CD14-positive monocyte (primary cell): ENCODE measurements at regions not wholly inside any gene's neighbourhood (a gene's known extent, or its start where the extent isn't known, plus 50 kb on each side); places are given as distances from the start of the nearest gene placed in this dataset.
"Not testable (repeated sequence)": the region's sequence is repeated elsewhere in the genome, so short reads cannot be mapped to it uniquely, and the experiment has no call there.

Experiments used
- DNase-seq, 3 donors: peaks; one replicate each; pipeline ENCODE4 v3.0.0-alpha.2; 2011 to 2022
- H2AFZ ChIP-seq: 2 replicates; pipeline ENCODE4 v1.6.0; 2012; ENCODE audit warnings: mild to moderate bottlenecking, low read depth, low read length, inconsistent platforms; ENCODE audit not compliant: insufficient read depth, poor library complexity, severe bottlenecking
- H3K27ac ChIP-seq, 2 donors: 1 replicate in 1 of 2; 2 replicates in 1 of 2; pipeline ENCODE4 v1.5.1; 2012 to 2013; ENCODE audit warnings: low read length in 2 of 2, control low read depth in 1 of 2, inconsistent platforms in 1 of 2, low read depth in 1 of 2, mild to moderate bottlenecking in 1 of 2
- H3K27me3 ChIP-seq, 2 donors: one replicate each; pipeline versions ENCODE4 v1.6.0 to v1.6.1; 2011 to 2013; ENCODE audit warnings: low read length in 2 of 2; ENCODE audit not compliant: control insufficient read depth in 2 of 2, insufficient read depth in 2 of 2
- H3K36me3 ChIP-seq, 2 donors: replicated peaks in 1 of 2; 1 replicate in 1 of 2; 2 replicates in 1 of 2; pipeline versions ENCODE4 v1.5.1 to v1.6.1; 2012 to 2013; ENCODE audit warnings: low read length in 2 of 2, control low read depth in 1 of 2, inconsistent platforms in 1 of 2, mild to moderate bottlenecking in 1 of 2; ENCODE audit not compliant: insufficient read depth in 2 of 2, control insufficient read depth in 1 of 2
- H3K4me1 ChIP-seq, 2 donors: 1 replicate in 1 of 2; 2 replicates in 1 of 2; pipeline versions ENCODE4 v1.5.1 to v1.6.1; 2012 to 2013; ENCODE audit warnings: low read length in 2 of 2, control low read depth in 1 of 2, inconsistent platforms in 1 of 2, mild to moderate bottlenecking in 1 of 2, moderate library complexity in 1 of 2; ENCODE audit not compliant: insufficient read depth in 2 of 2, control insufficient read depth in 1 of 2
- H3K4me2 ChIP-seq: replicated peaks from 2 replicates; pipeline ENCODE3; 2012; ENCODE audit warnings: low read length, moderate library complexity, mild to moderate bottlenecking; ENCODE audit not compliant: poor library complexity, severe bottlenecking; ENCODE audit errors: extremely low read depth
- H3K4me3 ChIP-seq, 3 experiments: fragments of 200-600 bp in 1 of 3; sonication (generic) in 1 of 3; replicated peaks in 1 of 3; 1 replicate in 2 of 3; 2 replicates in 1 of 3; pipeline ENCODE4 v1.5.1; 2011 to 2013; ENCODE audit warnings: low read length in 3 of 3, mild to moderate bottlenecking in 3 of 3, control low read depth in 2 of 3, low read depth in 2 of 3, inconsistent platforms in 1 of 3, moderate library complexity in 1 of 3
- H3K79me2 ChIP-seq: 2 replicates; pipeline ENCODE4 v1.6.0; 2012; ENCODE audit warnings: mild to moderate bottlenecking, control low read depth, inconsistent platforms, low read length, moderate library complexity; ENCODE audit not compliant: insufficient read depth
- H3K9ac ChIP-seq: 2 replicates; pipeline ENCODE4 v1.6.0; 2017; ENCODE audit warnings: low read length, mild to moderate bottlenecking; ENCODE audit not compliant: insufficient read depth, poor library complexity, severe bottlenecking
- H3K9me3 ChIP-seq, 2 donors: replicated peaks in 1 of 2; 1 replicate in 1 of 2; 2 replicates in 1 of 2; pipeline versions ENCODE4 v1.5.1 to v1.6.1; 2012 to 2013; ENCODE audit warnings: low read length in 2 of 2, control low read depth in 1 of 2; ENCODE audit not compliant: control insufficient read depth in 1 of 2, insufficient read depth in 1 of 2
- H4K20me1 ChIP-seq: 2 replicates; pipeline ENCODE4 v1.6.0; 2012; ENCODE audit warnings: mild to moderate bottlenecking, low read length, control low read depth, moderate library complexity; ENCODE audit not compliant: insufficient read depth
- H3K27ac Mint-ChIP-seq, 7 donors: one replicate each; pipeline ENCODE4 v1.8.0; 2020; ENCODE audit warnings: mild to moderate bottlenecking in 7 of 7, mixed read lengths in 7 of 7, moderate library complexity in 6 of 7, inconsistent platforms in 2 of 7
- H3K27me3 Mint-ChIP-seq, 3 donors: one replicate each; pipeline ENCODE4 v1.8.0; 2021 to 2022; ENCODE audit warnings: low read depth in 3 of 3, mild to moderate bottlenecking in 3 of 3, mixed read lengths in 3 of 3, moderate library complexity in 3 of 3, inconsistent platforms in 1 of 3
- H3K36me3 Mint-ChIP-seq, 2 donors: one replicate each; pipeline ENCODE4 v1.8.0; 2020; ENCODE audit warnings: mixed read lengths in 2 of 2, inconsistent platforms in 1 of 2, mild to moderate bottlenecking in 1 of 2
- H3K4me1 Mint-ChIP-seq: one replicate; pipeline ENCODE4 v1.8.0; 2020; ENCODE audit warnings: mild to moderate bottlenecking, mixed read lengths
- H3K4me3 Mint-ChIP-seq, 2 donors: one replicate each; pipeline ENCODE4 v1.8.0; 2020; ENCODE audit warnings: mild to moderate bottlenecking in 2 of 2, mixed read lengths in 2 of 2, moderate library complexity in 1 of 2
- H3K9me3 Mint-ChIP-seq, 7 donors: one replicate each; pipeline ENCODE4 v1.8.0; 2020 to 2022; ENCODE audit warnings: mixed read lengths in 7 of 7, mild to moderate bottlenecking in 6 of 7, moderate library complexity in 6 of 7, inconsistent platforms in 2 of 7
- WGBS: methylation state at CpG from one replicate; pipeline ENCODE4 v1.1.5; 2013; ENCODE audit warnings: missing lambda C conversion rate; ENCODE audit not compliant: insufficient coverage; 5-methylcytosine and 5-hydroxymethylcytosine counted together
- intact Hi-C, 2 donors: fragments of 100-400 bp; cut with micrococcal nuclease; formaldehyde crosslinking; loops; one replicate each; pipeline versions ENCODE4 v1.15.0 to v1.15.1; 2023
- TF ChIP-seq, protein P1 (sequence below): fragments of 200-600 bp; IDR thresholded peaks from one replicate; pipeline ENCODE4 v1.8.0; 2022; ENCODE audit warnings: antibody characterized with exemption, mild to moderate bottlenecking

DNA sequence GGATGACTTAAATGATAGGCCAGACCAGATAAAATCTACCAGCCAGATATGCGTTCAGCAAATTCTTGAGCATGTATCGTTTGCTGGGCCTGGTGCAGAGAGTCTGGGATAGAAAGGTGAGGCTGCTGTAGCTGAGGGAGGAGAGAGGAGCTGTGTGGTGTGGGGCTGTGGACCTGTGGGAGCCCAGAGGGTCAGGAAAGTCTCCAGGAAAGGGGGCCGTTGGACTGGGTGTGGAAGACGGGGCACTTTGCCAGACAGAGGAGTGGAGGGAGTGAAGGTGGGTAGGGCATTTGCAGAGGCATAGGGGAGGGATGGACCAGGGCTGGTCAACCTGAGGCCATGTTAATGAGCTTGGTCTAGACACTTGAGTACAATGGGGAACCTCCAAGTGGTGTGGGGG lies 124.7 kb upstream of the UNC5B start:
- Mint-ChIP-seq H3K27ac (no peak overlapping the region), H3K27me3 (peaks cover 2 to 7% (median 5%) of the 10 kb centered on the region in 3 donors), H3K9me3 (peaks cover 0 to 5% (median 0%) of the 10 kb centered on the region in 7 donors), H3K36me3 (no peaks in the 10 kb centered on the region), H3K4me3 (no peak overlapping the region), H3K4me1 (peaks cover 2% of the 10 kb centered on the region)
- no peaks in the 10 kb centered on the region for H4K20me1 ChIP-seq
- no peak overlapping the region for H3K27ac ChIP-seq
- no peaks in the 10 kb centered on the region for H3K79me2 ChIP-seq
- no peaks in the 10 kb centered on the region for H3K36me3 ChIP-seq
- H3K4me1 ChIP-seq = no peaks in the 10 kb centered on the region
- intact Hi-C loops = no loop called here
- H3K9ac ChIP-seq = no peak overlapping the region
- H3K9me3 ChIP-seq = no peaks in the 10 kb centered on the region
- H2AFZ ChIP-seq = no peak overlapping the region
- H3K4me3 ChIP-seq = no peak overlapping the region
- WGBS = 85% methylated on average over 4 of the region's 4 CpGs
- H3K4me2 ChIP-seq = no peak overlapping the region
- DNase-seq = no peak
- TF ChIP-seq, protein P1, sequence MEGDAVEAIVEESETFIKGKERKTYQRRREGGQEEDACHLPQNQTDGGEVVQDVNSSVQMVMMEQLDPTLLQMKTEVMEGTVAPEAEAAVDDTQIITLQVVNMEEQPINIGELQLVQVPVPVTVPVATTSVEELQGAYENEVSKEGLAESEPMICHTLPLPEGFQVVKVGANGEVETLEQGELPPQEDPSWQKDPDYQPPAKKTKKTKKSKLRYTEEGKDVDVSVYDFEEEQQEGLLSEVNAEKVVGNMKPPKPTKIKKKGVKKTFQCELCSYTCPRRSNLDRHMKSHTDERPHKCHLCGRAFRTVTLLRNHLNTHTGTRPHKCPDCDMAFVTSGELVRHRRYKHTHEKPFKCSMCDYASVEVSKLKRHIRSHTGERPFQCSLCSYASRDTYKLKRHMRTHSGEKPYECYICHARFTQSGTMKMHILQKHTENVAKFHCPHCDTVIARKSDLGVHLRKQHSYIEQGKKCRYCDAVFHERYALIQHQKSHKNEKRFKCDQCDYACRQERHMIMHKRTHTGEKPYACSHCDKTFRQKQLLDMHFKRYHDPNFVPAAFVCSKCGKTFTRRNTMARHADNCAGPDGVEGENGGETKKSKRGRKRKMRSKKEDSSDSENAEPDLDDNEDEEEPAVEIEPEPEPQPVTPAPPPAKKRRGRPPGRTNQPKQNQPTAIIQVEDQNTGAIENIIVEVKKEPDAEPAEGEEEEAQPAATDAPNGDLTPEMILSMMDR = no peak
- H3K27me3 ChIP-seq = no peaks in the 10 kb centered on the region

GRCh38 chr10:71088054-71088453 lies 124.3 kb upstream of the UNC5B start:
- H3K9ac ChIP-seq = no peak overlapping the region
- Mint-ChIP-seq H3K27ac (no peak overlapping the region), H3K27me3 (peaks cover 2 to 7% (median 5%) of the 10 kb centered on the region in 3 donors), H3K4me3 (no peak overlapping the region), H3K9me3 (peaks cover 0 to 7% (median 0%) of the 10 kb centered on the region in 7 donors), H3K36me3 (no peaks in the 10 kb centered on the region), H3K4me1 (peaks cover 2% of the 10 kb centered on the region)
- intact Hi-C loops = no loop called here
- no peak overlapping the region for H3K4me3 ChIP-seq
- no peaks in the 10 kb centered on the region for H3K36me3 ChIP-seq
- WGBS = 94% methylated on average over 3 of the region's 9 CpGs
- H3K27me3 ChIP-seq = no peaks in the 10 kb centered on the region
- no peak overlapping the region for H2AFZ ChIP-seq
- DNase-seq = no peak
- no peak overlapping the region for H3K4me2 ChIP-seq
- no peaks in the 10 kb centered on the region for H3K4me1 ChIP-seq
- H3K27ac ChIP-seq = no peak overlapping the region
- TF ChIP-seq, protein P1 = no peak
- no peaks in the 10 kb centered on the region for H3K9me3 ChIP-seq
- no peaks in the 10 kb centered on the region for H3K79me2 ChIP-seq
- no peaks in the 10 kb centered on the region for H4K20me1 ChIP-seq

DNA sequence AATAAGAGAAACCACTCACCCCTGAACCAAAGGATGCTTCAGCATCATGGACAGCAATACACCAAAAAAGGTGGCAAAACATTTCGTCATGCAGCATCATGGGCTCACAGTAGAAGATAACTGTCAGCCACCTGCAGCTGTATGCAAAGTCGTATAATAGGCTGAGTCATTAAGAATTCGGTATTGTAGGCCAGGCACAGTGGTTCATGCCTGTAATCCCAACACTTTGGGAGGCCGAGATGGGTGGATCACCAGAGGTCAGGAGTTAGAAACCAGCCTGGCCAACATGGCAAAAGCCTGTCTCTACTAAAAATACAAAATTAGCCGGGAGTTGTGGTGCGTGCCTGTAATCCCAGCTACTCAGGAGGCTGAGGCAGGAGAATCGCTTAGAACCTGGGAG lies 123.8 kb upstream of the UNC5B start:
- H3K36me3 ChIP-seq, intact Hi-C loops, H4K20me1 ChIP-seq, H3K4me1 Mint-ChIP-seq, H3K27me3 Mint-ChIP-seq, H3K4me3 Mint-ChIP-seq, H3K4me3 ChIP-seq, H3K79me2 ChIP-seq, H3K36me3 Mint-ChIP-seq, H3K4me2 ChIP-seq, DNase-seq, H3K9ac ChIP-seq, H3K27ac ChIP-seq, H3K27ac Mint-ChIP-seq, H3K4me1 ChIP-seq, H3K9me3 ChIP-seq, H2AFZ ChIP-seq, H3K27me3 ChIP-seq: not testable (repeated sequence)
- WGBS = 83% methylated on average over 4 of the region's 7 CpGs
- peaks cover 1 to 12% (median 2%) of the 10 kb centered on the region in 7 donors for H3K9me3 Mint-ChIP-seq
